GM18858 (cell line): ENCODE measurements at regions not wholly inside any gene's neighbourhood (a gene's known extent, or its start where the extent isn't known, plus 50 kb on each side); places are given as distances from the start of the nearest gene placed in this dataset.

Experiments used
- ATAC-seq: cut with Tn5 transposase; IDR thresholded peaks from one replicate; pipeline ENCODE4 v1.9.1; 2021; ENCODE audit not compliant: unreplicated experiment

DNA sequence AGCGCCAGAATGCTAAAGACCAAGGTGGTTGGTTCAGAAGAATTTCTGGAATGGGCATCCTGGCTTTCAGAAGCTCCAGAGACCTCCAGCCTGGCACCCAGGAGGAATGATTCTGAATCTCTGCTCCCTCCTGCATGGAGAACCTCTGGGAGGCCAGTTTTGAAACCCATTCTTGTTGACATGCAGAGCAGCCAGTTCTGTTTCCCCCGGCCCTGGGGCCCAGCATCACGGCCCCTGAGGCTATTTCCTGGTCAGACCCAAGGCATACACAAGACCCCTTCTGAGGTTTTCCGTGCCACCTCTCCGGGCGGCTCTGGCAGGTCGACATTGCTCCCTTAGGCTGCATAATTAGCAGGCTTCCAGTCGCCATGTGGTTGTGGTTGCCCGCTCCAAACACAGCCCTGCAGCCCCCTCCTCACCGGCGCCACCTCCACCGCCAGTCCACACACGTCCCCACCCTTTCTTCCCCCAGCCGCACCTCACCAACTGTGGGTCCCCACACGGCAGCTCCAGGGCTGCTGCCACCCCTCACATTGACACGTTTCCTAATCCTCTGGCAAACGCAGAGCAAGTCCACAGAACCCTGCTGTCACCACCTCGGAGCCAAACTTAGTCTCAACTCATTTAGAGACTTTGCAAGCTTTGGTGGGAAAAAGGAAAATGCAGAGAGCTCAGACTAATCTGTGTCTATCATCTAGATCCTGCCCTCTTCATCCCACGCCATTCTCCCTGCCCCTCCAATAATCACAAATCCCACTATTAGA is 367.1 kb downstream of the SOX9 start:
- no peak for ATAC-seq

DNA sequence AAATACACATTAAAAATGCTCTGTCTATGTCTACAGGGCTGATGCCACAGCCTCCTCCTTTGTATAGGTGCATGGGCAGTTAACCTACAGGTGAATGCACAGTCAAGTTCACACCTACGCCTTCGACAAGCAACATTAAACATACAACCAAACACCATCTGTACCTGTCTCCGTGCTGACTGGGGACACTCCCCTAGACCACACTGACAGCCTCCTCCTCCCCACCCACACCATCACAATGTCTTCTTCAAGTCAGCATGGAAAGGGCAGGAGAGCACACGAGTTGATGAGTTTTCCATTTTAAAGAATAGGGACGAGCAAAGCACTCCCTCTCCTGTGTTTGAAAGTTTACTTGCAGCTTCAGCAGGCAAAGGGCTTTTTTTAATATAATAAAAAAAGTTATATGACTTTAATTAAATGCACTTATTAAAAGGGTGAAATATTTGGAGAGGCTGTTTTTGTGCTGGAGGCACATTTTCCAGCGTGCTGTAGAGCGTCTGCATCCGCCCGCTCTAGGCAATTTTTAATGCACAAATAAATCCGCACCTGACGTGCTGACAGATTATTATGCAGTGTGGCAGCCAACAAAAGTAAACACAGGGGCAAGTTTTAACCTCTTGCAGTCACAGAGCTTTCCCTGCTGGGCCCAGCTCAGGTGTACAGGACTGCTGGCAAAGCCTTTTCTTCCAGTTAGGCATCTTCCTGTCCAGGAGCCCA is 367.9 kb downstream of the SOX9 start:
- ATAC-seq, result no peak

DNA sequence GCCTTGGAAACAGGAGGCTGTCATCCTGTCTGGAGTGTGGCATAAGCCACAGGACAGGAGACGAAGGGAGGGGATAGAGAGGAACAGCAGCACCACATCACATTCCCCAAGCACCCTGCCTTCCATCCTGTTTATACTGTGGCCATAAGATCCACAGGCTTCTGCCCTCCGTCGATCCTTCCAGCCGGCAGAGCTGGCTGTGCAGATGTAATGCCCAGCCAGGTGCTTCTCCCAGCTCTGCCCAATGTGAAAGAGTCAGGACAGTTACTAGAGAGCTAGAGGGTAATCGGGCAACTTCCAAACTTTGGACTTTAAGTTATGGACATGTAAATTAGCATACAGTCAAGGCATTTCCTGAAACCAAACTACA is 368.4 kb downstream of the SOX9 start:
- ATAC-seq, result no peak

DNA sequence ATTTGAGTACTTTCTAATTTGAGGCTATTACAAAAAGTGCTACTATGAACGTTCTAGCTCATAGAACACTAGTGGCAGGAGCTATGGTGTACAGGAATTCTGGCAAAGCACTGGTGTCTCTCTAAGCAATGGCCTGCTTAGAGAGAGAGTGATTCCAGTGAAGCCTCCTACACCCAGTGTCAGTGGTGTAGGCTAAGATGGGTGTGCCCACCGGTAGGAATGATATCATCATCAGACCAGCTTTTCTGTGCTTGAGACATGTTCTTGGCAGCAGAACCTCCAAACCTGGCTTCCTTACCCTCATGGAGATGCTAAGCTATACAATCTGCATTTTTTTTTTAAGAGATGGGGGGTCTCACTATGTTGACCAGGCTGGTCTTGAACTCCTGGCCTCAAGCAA is 370.3 kb downstream of the SOX9 start:
- no peak for ATAC-seq

DNA sequence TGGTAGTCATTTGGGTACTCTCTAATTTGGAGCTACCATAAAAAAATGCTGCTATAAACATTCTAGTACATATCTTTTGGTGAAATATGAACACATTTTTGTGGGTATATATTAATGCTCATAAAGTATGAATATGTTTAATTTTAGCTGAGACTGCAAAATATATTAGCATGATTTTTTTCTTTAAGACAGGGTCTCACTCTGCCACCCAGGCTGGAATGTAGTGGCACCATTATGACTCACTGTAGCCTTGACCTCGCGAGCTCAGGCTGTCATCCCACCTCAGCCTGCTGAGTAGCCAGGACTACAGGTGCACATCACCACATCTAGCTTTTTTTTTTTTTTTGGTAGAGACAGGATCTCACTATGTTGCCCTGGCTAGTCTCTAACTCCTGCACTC is 371.7 kb downstream of the SOX9 start:
- ATAC-seq, result no peak

DNA sequence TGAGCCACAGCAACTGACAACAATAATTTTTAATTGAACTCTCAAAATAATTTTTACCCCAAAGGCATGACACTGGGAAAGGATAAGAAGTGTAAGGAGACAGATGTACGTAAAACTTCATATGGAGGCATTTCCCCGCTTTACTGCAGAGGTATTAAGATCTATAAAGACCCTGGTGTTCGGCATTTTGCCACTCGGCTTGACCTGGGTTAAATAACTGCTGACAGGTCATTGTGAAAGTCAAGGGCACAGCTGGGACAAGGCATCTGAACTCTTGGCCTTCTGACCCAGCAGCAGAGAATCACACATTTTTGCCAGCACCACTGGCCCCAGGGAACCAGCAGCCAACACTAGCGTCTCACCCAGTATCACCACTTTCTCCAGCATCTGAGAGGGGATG is 372.1 kb downstream of the SOX9 start:
- ATAC-seq, result no peak

DNA sequence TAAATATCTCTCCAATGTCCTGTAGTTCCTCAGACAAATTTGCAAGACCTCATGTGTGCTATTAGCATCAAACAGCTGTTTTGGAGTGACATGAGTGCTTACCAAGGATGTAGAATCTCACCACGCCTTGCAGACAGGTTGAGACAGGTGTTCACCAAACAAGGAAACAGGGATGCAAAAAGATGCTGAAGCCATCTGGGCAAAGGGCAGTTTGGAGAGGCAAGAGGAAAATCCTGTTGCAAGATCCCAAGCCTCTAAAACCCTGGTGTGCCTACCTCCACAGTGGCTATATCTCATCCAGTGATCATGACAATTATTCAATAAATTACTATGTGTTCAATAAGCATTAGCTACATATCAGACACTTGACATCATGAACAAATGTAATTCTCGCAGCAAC is 373.7 kb downstream of the SOX9 start:
- ATAC-seq, result no peak

DNA sequence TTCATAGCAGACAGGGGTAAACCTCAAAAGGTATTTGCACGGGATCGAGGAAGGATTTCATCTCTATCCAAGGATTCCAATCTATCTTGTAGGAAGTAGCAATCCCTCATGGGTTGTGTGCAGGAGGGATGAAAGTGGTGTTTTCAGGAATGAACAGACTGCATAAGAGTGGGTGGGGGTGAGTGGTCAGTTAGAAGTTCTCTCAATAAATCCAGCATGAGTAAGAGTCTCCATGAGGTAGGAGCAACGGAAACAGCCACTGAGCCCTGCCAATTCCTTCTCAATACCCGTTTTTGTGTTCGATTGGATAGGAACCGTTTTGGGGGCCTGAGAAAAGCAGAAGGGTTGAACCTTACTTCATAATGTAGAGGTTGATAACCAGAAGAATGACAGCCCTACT is 375.6 kb downstream of the SOX9 start:
- ATAC-seq, result no peak

DNA sequence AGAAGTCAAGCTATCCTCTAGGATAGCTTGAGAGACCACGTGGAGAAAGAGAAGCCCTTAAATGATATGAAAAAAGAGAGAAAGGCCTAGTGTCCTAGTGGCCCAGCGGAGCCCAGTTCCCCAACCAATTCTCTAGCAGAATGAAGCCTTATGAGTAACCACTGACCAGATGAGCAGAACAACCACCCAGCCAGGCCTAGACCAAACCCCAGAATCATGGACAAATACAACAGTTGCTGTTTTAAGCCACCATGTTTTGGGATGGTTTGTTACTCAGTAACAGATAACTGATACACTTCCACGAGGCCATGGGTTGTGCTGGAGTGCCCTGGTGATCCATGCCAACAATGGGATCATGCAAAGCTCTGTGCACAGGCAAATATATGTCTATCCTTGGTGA is 377.1 kb downstream of the SOX9 start:
- ATAC-seq, result no peak

DNA sequence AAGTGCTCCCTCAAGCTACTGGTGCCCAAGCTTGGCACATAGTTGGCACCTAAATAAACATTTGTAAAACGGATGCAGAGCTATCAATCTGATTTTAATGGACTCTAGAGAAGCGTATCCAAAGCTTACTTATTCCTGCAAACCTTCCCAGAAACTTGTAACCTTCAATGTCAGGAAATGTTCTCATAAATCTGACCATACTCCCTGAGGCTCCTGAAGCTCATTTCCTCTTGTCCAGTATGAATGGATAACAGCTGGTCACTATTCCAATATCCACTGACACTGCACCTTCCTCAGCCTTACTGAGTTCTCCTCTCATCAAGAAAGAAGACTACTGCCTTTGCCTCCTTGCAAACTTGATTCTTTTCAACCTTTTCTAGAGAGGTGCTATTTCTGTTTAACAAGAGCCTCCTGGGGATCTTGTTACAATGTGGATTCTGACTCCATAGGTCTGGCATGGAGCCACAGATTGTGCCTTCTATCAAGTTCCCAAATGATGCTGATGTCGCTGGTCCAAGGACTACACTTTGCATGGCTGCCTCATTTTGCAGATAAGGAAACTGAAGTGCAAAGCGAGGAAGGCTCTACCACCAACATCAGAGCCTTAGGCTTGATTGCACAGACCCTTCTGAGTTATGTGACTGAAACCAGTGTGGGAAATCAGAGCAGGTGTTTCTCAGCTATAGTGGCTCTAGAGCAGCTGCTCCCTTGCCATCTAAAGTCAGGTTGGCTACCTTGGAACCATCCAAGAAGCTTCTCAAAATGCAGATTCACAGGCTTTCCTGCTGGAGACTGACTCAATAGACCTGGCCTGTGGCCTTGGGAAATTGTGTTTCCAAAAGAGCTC is 377.8 kb downstream of the SOX9 start:
- no peak for ATAC-seq

DNA sequence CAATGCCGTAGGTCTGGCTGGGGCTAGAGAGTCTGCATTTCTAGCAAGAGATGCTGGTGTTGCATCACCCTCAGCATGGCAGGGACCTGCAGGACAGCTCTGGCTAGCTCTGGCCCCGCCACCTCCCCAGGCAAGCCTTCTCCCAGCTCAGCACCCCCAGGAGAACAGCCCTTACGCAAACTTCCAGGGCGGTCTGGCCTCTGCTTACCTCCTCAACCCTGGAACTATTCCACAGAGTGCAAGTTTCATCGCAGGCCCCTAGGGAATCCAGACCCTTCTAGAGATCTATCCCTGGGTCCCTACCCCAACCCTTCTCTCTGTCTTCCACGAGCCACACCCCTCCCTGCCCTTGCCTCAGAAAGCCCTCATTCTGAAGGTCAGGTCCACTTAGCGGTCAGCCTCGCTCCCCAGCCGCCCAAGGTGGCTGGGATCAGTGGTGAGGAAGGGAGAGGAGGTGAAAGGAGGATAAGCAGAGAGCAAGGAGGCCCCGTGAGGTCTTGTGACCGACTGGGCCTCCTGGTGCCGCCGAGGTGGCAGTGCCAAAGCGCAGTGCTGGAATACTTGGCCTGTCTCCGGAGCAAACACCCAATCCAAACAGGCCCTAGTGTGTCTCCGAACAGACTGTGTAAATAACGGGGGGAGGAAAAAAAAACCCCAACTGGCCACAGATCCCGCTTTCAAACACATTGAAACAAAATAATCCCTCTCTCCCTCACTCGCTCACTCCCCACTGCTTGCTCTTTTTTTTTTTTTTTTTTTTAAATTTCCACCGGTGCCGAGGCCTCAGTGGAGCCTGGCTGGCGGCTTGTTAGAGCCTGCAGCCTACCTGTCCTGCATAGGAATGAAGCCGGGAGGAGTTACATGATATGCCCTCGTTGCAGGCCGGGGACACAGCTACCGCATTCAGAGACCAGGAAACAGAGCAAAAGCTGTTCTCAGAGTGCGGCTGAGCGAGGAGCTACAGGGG is 380.9 kb downstream of the SOX9 start:
- no peak for ATAC-seq

DNA sequence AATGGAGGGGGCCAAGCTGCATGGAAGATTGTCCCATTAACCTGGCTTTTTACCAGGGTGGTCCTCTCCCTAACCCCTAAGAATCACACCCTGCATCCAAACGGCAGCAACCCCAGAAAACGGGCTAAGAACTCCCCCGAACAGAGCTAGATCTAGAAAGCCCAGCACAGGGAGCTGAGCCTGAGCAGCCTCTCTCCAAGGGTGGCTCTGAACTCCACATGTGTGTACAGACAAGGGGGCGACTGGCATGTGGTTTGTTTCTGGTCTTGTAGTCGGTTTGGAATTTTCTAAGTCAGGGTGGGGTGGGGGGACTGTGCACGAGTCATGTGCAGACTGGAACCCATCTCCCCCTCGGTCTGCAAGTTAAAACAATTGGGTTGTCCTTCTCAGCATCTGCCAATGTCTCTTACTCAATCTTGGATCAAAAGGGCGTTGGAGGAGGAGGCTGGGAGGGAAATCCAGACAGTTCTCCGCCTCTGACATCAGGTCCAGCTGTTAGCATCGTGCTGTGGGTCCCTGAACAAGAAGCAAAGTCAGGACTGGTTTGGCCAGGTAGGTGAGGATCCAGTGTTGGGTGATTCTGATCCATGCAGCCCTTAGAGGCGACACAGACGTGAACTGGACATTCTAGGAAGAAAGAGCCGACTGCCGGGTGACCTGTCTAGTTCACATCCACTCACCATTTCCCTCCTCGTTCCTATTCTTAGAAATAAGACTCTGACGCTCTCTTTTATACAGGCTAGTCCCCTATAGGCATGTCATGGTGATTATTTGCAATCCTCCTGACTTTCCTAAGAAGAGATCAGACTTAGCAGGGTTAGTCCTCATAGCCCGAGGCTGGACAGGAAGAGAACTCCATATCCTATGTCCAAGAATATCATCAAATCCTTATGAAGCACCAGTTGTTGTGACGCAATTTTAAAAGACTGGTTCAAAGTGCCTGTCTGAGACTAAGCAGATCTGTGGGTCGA is 381.8 kb downstream of the SOX9 start:
- ATAC-seq, result no peak

DNA sequence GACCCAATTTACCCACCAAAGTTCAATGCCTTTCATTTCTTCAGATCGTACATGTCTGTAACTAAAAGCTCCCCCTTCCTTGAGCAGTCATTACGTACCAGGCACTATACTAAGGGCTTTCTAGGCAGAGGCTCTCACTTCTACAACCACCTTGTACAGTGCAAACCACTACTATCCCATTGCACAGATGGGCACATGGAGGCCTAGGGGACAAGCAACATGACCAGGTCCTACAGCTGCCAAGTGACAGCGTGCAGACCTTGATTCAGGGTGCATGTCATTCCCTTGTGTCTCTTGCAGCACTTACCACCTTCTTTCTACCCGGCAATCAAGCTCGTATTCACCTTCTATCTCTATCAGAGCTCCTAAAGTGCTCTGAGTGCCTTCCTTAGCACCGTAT is 382.7 kb downstream of the SOX9 start:
- ATAC-seq, result no peak

DNA sequence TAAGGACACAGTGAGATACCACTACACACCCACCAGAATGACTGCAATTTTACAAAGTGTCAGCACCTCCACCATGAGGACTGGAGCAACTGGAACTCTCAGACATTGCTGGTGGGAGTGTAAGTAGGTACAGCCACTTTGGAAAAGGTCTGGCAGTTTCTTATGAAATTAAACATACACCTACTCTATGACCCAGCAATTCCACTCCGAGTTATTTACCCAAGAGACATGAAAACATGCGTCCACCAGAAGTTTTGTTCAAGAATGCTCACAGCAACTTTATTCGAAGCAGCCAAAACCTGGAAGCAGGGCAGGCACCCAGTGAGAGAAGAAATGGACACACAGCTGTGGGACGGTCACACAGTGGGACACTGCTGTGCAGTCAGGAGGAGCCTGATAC is 384.0 kb downstream of the SOX9 start:
- no peak for ATAC-seq

DNA sequence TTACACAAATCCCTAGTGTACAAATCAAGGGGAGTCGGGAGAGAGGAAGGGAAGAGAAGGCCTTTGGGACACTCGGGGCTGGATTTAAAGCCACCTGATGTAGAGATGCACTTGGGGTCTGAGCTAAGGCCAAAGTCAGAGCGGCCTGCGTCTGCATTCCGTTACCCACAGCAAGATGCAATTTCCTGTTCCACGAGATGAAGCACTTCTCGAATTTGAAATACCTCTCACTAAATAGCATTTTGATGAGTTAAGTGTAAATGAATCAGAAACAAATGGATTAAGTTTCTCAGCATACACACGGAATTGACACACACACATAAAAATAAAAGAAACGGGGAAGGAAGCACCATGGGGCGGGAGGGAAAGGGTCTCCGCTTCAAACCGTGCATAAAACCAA is 386.0 kb downstream of the SOX9 start:
- no peak for ATAC-seq

DNA sequence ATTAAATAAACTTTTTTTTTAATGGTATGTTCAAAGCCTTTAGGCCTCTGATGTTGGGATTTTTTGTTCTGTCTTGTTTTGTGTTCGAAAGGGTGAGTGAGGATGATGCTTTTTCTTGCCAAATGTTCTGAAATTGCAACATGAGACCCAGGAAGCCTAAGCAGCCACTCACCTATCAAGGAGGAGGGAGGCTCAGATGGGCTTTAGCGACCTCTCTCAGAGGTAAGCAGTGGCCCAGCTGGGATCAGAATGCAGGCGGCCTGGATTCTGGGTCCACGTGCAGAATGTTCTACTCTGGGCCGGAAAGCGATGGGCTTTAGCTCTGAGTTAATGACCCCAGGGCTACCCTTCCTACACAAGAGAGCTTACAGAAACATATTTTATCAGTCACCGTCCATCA is 386.6 kb downstream of the SOX9 start:
- no peak for ATAC-seq

DNA sequence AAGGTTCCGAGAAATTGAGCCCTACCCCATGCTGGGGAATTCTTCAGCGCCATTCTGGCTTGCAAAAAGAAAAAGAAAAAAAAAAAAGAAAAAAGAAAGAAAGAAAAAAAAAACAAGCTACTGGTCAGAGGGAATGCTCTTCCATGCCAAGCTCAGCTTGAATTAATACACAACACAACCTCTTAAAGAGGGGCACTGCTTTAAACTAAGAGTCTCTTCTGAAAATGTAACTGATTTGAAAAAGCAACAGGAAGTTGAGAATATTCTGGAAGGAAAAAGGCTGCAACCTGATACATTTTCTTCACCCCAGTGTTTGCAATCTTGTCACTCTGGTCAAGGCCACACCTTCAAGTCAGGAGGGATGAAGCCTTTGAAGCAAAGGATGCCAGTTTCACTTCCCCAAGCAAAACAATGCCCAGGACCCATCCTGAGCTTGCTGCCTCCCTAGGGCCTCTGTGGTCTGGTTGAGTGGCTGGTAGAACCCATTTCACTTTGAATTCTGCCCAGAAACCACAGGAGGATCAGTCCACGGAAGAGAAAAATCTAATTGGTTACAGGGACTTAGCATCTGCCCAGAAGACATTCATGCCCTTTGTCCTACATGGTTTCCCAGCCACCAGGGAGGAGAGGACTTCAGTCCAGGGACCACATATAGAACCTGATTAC is 389.7 kb downstream of the SOX9 start:
- ATAC-seq, result peak; percentile 83

DNA sequence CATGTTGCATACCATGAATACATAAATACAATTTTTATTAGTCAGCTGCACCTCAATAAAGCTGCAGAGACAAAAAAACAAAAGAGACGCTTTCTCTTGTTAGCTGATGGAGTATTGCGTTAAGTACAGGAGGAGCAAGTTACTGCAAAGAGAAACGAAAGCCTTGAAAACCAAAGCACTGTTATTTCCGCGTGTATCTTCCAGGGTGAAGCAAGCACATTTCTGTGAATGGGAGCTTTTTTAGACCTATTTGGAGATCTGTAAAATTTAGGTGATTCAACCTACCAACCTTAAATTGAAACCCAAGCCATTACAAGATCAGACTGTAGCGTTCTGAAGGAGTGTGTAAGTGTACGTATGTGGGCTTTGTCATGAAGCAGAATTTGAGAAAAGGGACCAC is 390.4 kb downstream of the SOX9 start:
- no peak for ATAC-seq

DNA sequence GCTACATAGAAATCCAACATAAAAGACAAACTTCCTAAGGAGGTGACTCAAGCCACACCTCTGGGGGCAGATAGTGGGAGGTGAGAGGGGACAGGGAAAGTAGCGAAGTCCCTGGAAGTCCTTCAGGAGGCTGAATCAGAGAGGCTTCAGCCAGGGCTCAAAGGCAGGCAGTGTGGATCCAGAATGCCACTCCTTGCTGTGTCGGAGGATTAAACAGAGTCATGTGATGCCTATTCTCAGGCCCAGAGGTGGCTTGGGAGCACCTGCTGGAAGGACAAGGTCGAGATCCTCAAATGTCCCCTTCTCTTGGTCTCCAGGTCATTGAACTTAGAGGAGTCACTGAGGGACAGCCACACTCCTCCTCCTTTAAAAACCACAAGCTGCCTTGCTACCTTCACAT is 391.1 kb downstream of the SOX9 start:
- ATAC-seq, result no peak
